Stimulated activated CD4-positive, alpha-beta T cell treated with anti-CD3 and anti-CD28 coated beads, TNF-alpha, amount 100 ng/mL, for 1 hour (primary cell): ENCODE measurements at regions not wholly inside any gene's neighbourhood (a gene's known extent, or its start where the extent isn't known, plus 50 kb on each side); places are given as distances from the start of the nearest gene placed in this dataset.

ENCODE experiments used
- DNase-seq, 3 donors: peaks; one replicate each; pipeline ENCODE4 v3.0.0-alpha.2; 2020; ENCODE audit warnings: low read depth in 3 of 3, low spot score in 1 of 3

DNA sequence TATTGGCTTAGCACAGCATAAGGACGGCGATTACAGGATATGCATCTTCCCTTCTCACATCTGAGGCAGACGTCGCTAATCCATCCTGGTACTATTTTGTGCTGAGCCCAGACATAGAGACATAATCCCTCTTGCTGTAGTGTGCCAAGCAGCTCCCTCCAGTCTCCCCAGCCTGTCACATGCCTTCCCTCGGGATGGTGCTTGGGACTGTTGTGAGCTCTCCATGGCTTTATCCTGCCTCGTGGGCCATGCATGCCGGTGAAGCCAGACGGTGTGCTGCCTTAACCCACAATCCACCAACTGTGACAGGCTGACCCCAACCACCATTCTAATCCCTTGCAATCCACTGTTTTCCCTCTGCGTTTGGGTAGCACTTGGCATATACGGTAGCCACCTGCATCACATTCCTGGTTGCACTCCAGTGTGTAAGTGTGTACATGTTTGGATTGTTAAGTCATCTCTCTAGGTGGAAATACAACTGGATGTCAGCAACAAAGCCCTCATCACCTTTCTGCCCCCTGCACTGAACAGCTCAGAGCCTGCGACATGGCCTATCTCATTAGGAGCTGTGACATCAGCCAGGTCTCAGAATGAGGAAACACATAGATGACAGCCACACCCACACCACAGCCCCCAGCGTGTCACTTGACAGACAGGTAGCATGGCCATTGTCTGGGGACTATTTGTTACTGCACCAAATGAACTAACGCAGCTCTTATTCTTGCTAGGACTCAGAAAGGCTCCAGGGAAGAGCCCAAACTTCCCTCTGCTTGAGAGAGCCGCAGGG, 374.8 kb upstream of the CDH4 start:
- no peak for DNase-seq

DNA sequence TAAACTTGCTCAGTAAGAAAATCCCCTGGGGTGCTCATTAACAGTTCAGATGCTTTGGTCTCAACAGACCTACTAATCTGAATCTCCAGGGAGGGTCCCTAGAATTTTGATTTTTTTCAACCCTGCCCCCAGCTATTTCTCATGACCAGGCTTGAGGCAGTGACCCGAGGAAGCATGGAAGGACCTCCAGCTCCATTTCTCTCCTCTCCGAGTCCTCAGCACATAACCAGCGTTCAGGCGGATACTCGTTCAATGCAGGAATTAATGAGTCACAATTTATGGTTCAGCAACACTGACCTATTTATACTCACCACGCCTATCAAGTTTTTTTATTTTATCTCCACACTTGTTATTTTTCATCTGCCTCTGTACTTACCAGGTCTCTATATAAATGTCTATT, 369.2 kb upstream of the CDH4 start:
- no peak for DNase-seq

DNA sequence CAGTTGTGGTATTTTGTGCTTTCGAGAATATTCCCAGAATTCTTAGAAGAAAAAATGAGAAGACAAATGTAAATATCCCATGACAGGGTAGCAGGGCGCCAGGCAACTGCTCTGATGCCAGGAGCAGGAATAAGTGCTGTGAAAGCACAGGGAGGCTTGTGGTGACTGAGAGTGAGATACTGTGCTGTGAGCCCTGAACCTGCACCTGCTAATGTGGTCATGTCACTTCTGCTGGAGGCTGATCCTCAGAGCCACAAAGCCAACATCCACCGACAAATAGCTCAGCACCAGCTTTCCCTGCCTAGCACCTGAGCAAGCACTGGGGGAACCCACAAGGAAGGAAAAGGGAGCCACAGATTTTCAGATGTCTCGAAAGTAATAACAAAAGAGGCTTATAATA, 368.6 kb upstream of the CDH4 start:
- DNase-seq = no peak

DNA sequence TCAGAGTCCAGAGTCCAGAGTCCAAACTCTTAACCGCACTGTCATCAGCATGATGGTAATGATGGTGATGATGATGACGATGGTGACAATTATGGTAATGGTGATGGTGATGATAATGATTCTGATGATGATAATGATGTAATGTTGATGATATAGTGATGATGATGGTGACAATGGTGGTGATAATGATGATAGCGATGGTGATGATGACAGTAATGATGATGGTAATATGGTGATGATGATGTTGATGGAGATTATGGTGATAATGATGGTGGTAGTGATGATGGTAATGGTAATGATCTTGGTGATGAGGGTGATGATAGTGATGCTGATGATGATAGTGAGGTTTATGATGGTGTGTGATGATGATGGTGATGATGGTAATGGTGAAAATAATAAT, 367.8 kb upstream of the CDH4 start:
- no peak for DNase-seq

DNA sequence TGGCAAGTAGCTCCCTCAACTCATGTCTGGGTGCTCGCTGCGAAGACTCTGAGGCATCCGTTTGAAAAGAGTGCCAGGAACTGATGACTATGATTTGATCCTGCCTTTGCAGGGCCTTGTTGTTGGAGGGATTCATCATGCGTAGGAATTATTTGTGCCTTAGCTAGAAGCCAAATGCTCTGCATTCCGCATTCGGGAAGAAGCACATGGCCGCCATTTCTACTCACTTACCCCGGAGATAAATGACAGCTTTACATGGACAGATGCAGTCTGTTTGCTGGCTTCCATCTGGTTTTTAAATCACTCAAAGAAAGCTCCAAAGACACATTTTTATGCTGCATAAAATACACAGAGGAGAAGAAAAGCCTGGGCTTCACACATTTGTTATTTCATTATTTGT, 363.3 kb upstream of the CDH4 start:
- no peak for DNase-seq

DNA sequence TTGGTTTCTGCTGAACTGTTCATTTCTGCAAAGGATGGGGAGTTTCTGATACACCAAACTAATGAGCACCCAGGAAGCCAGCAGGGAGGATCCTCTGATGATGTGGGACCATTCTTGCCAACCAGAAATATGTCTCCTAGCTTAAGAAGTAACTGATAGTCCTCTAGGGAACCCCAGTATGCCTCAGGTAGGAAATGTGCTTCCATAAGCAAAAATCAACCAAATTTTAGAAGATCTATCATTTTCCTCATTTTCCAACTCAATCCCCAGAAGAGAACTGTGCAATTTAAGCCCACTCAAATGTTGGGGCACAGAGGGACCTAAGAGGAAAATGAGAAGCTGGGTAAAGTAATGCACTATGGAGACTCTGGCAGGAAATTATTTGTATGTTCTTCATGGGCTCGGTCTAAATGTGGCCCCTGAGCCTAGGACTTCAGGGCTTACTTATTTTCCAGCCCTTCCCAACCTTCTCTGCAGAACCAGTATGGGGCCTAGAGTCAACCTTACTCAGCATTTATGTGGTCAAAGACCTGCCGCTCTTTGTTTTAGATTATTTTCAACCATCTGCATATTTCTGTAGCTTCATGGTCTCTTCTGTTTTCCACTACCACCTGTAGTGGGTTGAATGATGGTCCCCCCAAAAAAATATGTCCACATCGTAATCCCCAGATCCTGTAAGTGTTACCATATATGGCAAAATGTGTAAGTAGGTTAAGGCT, 359.8 kb upstream of the CDH4 start:
- no peak for DNase-seq

DNA sequence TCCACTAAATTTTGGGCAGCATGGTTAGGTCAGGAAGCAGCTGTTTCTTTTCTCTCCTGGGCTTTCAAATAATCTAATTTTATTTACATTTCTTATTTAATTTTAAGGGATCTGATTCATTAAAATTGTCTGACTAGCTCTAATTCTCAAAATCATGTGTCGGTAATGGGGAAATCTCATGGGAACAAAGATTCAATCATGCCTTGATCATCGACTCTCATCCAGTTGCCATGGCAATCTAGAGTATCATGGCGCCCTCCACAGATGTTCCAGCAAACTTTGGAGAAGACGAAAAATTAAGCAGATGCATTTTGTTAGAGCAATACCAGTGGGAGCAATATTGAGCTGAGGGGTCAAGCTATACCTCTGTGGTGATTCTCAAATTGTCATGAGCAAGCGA, 358.0 kb upstream of the CDH4 start:
- no peak for DNase-seq

DNA sequence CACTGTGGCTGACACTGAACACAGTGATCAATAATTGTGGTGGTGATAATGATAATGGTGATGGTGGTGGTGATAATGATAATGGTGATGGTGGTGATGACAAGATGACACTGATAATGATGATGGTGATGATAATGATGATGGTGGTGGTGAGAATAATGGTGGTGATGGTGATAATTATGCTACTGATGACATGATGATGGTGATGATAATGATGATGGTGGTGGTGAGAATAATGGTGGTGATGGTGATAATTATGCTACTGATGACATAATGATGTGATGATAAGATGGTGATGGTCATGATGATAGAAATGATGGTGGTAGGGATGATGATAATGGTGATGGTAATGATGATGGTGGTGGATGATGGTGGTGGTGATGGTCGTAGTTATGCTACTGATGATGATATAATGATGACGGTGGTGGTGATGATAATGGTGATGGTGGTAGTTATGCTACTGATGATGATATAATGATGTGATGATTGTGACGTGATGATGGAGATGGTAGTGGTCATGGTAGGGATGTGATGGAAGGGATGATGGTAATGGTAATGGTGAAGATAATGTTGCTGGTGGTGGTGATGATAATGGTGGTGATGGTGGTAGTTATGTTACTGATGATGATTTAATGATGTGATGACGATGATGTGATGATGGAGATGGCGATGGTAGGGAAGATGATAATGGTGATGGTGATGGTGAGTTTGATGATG, 356.5 kb upstream of the CDH4 start:
- no peak for DNase-seq

DNA sequence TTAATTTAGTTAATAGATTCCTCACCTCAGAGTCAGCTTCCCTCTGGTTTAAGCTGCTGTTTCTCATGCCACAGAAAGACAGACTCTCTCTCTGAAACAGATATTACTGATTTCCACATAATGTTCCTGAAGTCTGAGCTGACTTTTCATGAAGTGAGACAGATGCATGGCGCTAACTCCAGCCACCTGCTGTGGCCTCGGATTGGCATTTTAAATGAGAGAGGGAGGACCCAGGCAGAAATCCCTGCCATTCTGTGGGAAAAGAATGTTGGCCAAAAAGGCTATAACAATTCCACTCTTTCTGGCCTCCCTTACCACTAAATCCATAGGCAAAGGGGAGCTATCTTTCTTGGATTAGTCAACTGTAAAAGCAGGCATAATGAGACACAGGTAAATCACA, 354.1 kb upstream of the CDH4 start:
- DNase-seq = no peak

DNA sequence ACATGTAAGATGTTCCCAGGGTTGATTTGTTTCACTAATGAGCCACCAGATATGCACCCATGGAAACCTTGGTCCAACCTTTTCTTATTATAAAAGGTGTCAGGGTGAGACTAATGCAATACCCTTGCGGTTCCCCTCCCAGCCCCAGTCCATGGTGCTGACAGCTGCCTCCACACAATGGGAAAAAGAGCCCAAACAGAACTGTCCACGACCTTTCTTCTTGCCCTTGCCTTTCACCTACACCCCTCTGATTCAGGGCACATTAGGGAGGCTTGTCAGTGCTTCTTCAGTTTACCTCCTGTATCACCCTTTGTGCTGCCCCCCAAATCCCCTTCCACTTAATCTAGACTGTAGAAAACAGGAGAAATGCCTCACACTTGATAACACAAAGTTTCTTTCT, 352.7 kb upstream of the CDH4 start:
- DNase-seq = no peak

DNA sequence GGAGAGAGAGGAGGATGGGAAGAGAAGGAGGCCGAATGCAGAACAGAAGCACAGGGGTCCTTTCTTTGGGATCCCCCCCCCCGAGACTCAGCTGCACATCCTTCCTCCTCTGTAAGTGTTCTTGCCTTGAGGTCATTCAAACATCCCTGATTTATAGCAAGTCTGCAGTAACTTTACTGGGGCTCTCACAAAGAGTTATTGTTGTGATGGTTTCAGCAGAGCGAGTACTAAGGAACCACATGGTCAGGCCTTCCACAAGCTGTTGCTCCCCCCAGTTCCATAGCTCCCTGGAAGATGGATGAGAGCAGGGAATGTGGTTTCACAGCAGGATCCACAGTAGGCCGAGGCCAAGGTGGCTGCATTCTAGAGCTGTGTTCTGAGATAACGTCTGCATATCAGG, 351.4 kb upstream of the CDH4 start:
- DNase-seq = no peak

DNA sequence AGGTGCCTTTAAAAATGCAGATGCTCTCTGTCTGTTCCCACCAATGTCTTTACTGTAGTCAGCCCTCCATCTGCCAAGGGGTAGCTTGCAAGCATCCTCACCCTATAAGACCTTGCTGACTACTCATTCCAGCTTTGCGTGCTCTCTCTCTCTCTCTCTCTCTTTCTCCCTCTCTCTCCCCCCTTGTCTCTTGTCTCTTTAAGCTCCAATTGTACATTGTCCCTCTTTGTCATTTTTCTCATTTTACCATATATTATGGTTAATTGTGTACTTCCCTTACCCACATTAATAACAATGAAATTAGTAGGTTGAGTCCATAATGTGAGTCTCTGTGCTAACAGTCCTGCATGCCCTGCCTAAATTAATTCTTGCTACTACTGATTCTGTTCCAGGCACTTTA, 350.2 kb upstream of the CDH4 start:
- DNase-seq = no peak

DNA sequence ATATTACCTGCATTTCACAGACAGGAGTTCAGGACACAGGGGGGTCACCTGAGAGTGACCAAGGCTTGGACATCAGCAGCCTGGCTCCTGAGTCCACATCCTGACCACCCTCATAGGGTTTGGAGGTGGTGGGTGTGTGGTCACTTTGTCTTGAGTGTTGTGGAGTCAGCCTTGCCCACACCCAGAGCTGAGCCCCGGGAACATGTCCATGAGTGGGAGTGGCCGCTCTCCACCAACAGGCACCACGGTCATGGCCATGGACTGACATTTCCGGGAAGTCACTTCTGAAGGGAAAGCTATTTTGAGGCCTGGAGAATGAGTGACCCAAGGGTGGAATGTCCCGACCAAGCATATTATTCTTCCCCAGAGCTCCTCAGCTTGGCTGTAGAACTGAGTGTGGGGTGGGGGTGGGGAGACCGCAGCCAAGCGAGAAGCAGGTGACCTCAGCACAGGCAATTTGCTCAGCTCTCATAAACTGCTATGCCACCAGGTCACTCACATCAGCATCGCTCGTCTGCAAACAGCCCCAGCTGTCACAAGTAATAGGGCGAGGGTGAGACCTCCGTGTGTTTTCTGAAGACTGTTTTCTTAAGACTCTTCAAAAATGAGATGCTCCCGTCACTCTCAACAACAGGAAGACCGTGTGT, 348.6 kb upstream of the CDH4 start:
- DNase-seq = no peak

DNA sequence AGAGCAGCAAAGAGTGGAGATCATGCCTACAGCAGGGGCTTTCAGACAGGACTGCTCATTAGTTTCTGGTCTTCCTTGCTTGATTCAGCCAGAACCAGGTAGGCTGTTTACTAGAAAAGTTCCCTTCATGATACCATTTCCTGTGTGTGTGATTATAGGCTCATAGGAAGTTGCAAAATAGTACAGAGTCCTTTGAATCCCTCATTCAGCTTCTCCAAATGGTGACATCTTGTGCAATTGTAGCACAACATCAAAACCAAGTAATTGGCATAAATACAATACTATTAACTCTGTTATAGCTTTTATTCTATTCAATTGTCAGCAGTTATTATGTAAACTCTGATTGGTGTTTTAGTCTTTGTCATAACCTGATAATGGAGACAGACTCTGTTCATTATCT, 347.3 kb upstream of the CDH4 start:
- DNase-seq = no peak

DNA sequence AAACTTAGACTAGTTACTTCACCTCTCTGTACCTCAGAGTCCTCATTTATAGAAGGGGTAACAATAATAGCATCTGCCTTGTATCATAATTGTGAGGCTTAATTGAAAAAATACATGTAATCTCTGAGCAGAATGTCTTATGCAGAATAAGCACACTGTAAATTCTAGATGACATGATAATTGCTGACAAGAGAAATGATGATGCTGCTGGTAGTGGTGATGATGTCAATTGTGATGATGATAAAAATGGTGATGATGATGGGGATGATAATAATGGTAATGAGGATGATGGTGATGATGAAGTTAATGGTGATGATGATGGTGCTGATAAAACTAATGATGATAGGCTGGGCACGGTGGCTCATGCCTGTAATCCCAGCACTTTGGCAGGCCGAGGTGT, 346.1 kb upstream of the CDH4 start:
- DNase-seq = no peak

DNA sequence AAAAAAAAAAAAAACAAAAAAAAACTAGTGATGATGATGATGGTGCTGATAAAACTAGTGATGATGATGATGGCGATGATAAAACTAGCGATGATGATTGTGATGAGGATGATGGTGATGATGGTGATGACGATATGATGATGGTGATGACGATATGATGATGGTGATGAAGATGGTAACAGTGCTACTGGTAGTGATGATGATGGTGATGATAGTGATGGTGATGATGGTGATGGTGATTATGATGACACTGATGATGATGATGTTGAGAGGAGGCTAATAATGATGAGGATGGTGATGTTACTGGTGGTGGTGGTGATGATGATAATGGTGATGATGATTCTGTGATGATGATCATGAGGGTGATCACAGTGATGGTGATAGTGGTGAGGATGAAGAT, 345.5 kb upstream of the CDH4 start:
- no peak for DNase-seq

DNA sequence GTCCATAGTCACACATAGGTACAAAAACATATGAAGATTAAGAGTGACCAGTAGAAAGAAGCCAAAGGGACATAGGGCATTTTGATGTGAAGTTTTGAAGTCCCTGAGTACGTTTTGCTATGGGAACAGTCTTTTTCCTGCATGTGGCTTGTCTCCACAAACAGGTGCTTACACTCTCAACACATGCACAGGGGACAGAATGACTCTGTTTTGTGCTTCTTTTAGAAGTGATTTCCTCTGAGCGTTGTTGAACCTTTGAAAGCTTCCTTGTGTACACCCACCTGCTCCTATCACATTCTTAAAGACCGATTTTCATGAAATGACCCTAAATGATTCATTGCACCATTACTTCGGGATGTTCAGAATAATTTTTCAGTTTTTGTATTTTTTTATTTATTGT, 338.8 kb upstream of the CDH4 start:
- DNase-seq = no peak

DNA sequence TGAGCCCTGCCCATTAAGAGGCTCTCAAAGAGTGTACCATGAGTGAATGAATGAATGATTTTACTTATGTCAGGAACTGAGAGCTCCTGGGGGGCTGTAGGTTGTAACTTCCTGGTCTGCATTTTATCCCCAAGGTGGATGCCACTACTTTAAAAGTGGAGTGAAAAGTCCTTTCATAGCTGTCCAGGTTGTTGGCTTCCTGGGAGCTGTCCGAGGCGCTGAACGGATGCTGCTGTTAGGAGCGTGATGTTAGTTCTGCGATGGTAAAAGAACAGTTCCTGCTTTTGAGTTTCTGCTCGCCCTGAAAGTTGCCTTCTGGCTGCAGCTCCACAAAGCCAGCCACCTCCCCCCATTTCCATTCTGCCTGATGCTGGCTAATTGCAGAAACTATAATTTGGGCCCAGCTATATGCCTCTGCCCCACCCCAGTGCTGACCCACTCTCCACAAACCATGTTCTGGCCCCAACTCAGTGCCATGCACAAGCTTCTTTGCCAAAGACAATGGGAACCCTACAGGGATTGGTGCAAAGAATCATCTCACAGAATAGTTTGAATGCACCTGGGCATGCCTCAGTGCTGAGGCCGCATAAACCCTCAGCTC, 330.9 kb upstream of the CDH4 start:
- peak in 1 of 3 donors; percentile 2 for DNase-seq

DNA sequence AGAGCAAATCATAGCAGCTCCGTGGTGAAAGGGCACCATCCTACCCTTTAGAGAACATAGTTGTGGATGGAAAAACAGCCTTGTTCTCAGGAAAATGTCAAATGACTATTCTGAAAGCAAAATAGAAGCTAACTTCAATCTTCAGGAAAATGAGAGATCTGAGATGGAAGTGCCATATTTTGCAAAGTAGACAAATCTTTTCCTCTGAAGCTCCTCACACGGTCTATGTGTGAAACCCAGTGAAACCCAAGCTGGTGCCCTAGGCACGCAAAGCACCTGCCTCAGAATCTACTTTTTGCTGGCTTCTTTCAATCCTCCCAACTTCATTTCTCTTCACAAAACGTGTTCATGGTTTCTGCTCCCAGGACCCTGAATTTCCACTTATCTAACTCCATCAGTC, 325.2 kb upstream of the CDH4 start:
- DNase-seq = no peak

DNA sequence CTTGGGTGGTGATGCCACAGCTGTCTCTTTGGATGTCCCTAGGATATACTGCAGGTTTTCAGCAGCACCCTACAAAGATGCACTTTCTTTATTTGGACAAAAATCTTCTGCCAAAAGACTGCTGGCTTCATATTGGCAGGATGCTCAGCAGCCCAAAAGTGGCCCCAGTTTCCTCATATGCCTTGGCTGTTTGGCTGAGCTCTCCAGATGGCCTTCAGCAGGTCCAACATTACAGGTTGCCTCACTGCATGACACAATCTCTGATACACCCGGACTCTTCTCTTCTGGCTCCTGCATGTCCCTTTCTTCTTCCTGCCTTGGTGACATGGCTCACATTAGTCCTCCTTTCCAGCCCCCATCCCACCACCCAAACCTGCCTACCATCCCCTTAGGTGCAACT, 323.7 kb upstream of the CDH4 start:
- DNase-seq = no peak

DNA sequence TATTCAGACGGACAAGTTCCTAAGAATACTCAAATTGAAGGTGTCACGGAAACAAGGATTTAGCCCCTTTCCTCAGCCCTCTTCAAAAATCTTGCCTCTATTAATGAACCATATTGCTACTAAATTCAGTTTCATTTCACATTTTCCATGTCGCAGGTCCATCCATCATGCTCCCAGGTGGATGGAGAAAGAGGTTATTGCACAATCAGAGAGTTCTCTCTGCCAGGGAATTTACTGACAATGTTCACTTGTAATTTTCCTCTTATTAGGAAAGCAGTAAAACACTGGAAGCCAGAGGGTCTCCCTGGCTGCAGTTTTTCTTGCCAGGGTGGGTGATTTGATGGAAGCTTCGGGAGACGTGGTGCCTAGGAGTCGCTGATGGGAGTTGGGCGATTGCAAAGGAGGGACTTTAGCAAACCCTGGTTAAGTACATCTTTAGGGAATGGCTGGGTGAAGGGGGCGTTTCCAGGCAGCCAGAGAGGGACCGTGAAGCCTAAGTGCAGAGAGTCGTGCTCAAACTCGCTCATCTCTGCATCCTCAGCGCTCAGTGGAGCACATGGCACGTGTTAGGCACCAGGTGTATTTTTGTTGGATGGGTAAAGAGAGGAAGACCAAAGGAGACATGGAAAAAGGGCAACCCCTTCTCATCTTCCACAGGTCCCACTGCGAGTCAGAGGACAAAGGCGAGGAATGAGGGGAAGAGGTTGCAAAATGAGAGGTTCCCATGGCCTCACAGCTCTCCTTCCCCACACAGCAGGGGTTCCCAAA, 321.9 kb upstream of the CDH4 start:
- no peak for DNase-seq
